GM12875 (cell line): ENCODE measurements at regions not wholly inside any gene's neighbourhood (a gene's known extent, or its start where the extent isn't known, plus 50 kb on each side); places are given as distances from the start of the nearest gene placed in this dataset.

Source experiments
- H3K4me3 ChIP-seq: one replicate; pipeline ENCODE4 v1.5.1; 2011; ENCODE audit warnings: low read depth, low read length, control low read depth
- TF ChIP-seq, protein P1 (sequence below): IDR thresholded peaks from 2 replicates; pipeline ENCODE4 v1.5.1; 2011; ENCODE audit warnings: low read depth, mild to moderate bottlenecking, control low read depth, inconsistent platforms, low read length, moderate library complexity, borderline replicate concordance; ENCODE audit not compliant: insufficient read depth

DNA sequence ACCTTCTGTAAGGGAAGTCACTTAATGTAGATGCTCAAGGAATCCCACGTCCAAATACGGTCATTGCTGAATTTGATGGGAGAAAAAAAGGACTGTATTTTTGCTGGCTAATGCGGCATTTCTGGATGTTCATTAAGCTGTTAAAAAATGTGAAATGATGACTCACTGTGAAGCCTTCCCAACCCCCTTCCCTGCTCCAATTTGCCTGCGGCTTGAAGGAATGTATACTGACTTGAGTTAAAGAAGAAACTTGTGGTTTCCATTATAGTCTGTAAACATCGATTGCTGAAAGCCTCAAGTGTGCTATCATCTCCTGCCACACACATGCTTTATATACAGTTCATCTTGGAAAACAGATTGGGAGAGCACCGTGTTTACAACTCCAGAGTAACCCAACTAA is 249.1 kb upstream of the JAG1 start:
- H3K4me3 ChIP-seq: no peak overlapping the region
- TF ChIP-seq, protein P1, sequence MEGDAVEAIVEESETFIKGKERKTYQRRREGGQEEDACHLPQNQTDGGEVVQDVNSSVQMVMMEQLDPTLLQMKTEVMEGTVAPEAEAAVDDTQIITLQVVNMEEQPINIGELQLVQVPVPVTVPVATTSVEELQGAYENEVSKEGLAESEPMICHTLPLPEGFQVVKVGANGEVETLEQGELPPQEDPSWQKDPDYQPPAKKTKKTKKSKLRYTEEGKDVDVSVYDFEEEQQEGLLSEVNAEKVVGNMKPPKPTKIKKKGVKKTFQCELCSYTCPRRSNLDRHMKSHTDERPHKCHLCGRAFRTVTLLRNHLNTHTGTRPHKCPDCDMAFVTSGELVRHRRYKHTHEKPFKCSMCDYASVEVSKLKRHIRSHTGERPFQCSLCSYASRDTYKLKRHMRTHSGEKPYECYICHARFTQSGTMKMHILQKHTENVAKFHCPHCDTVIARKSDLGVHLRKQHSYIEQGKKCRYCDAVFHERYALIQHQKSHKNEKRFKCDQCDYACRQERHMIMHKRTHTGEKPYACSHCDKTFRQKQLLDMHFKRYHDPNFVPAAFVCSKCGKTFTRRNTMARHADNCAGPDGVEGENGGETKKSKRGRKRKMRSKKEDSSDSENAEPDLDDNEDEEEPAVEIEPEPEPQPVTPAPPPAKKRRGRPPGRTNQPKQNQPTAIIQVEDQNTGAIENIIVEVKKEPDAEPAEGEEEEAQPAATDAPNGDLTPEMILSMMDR: no peak

DNA sequence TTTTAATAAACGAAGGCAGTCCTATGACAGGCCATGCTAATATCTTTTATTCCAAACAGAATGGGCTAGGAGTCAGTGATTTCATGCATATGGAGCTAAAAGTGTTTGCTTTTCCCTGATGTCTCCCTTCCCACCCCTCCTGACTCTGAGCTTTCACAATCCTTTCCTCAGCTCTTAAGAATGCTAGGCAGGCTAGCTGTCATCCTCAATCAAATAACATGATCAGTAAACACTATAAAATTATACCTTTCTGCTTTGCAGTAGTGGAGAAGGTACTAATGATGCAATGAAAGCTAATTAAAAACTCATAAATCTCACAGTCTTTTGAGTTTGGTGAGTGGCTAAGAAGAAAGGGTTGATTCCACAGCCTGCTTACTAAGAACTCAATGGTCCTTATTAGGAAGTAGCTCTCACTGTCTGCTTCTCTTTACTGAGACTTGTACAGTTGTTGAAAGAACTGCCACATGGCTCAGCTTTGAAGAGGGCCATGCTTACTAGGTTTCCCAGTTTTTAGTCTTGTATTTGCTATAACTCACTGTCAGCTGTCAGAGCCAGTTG is 250.9 kb upstream of the JAG1 start:
- H3K4me3 ChIP-seq: no peak overlapping the region
- TF ChIP-seq, protein P1: no peak

DNA sequence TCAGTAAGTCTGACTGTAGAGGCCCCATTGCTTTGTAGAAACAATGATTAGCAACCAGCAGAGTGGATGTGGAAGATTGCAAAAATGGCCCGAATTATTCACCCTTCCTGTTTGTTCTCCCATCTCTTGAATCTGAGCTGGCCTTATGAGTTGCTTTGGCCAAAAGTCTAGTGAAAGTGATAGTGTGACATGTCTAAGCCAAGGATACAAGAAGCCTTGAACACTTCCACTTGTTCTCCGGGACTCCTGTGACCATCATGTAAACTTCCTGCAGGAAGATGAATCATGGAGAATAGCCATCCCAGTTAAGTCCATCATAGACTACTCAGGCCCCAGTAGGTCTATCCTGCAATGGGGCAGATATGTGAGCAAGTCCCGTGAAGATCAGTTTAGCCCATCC is 252.0 kb upstream of the JAG1 start:
- TF ChIP-seq, protein P1: no peak
- no peak overlapping the region for H3K4me3 ChIP-seq

DNA sequence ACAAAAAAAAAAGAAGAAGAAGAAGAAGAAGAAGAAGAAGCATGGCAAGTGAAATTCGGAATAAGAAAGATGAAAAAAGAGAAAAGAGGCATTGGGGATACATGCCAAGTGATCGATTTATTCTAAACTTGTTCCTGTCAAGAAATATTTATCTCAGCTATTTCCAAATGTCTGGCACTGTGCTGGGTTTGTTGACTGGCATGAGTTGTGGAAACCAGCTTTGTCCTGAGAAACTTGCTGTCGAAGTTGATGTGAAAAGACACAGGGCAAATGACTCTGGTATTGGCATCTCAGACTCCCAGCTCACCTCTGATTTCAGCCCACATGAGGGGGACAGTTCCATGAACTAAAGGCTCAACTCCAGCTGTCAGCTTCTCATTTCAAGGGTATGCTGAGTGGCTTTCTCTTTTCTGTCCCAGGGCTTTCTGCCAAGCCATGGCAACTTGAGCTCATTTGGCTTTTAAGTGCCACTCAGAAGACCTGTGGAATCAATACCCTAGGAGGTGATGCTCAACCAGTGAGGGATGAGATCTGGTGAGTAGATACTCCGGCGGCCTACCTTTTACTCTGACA is 253.3 kb upstream of the JAG1 start:
- TF ChIP-seq, protein P1: no peak
- no peak overlapping the region for H3K4me3 ChIP-seq

DNA sequence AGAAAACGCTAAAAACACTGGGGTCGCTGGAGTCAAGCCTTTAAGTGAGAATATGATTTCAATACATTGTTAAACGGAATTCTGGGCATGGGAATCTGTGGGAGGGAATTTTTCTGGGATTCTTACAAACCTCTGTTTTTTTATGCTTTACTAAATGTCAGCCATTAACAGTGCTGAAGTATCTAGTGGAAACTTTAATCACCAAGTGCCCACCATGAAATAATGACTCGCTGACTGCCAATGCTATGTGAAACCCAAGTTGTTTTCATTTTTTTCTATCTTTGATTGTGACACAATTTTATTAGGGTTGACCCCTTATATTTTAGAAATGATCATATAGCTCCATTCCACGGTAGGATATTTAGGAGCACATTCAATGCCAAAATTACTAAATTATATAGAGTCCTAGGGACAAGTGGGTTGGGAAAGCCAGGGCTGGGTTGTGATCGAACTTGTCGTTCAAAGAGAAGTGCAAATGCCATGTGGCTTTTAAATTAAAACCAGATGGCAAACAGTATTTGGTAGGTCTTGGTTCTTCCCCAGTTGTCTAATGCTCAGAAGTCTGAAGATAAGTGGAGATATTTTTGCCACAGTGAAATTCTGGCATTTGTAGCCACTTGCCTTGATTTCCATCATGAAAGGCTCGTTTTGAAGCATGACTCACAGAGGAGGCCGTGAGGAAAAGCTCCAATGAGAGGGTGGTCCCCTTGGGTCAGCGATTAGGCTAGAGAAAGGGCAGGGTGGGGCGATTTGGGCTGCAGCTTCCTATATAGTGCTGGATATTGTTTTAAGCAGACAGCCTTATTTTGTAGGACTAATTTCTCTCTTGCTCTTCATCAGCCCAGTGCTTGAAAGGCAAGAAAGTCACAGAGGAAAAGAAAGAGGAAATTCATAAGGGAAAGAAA is 254.4 kb upstream of the JAG1 start:
- TF ChIP-seq, protein P1: no peak

DNA sequence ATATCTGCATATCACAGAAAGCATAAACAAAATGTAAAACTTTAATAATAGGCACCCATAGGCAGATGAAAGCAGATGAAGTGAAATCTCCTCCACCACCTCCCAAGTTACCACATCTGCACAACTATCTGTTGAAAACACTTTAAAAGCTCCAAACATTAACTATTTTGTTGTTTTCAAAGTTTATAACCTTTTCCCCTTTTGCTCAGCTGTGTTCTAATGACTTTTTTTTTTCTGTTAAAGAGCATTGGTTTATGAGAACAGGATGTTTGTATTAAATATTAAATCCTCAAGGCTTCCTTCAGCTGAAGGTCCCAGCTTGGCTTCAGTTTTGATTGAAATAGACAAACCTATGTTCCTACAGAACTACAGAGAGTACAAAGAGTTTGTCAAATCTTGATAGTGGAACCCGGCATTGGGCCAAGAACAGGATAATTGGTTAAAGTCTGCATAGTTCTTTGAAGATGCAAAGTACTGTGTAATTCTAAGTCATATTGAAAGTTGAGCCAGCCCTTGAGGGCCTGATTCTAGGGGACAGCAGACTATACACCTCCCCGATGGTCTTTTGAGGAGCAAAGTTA is 255.1 kb upstream of the JAG1 start:
- TF ChIP-seq, protein P1: no peak
- H3K4me3 ChIP-seq: no peak overlapping the region

More for the DNA sequence above, 254.4 kb upstream of the JAG1 start:
- H3K4me3 ChIP-seq: no peak overlapping the region
